ENCODE measurements at regions not wholly inside any gene's neighbourhood (a gene's known extent, or its start where the extent isn't known, plus 50 kb on each side); places are given as distances from the start of the nearest gene placed in this dataset.

- TF ChIP-seq TCF3 (IDR thresholded peaks at IDR 0.05; ENCODE audit: borderline replicate concordance, insufficient read depth, low read depth, low read length), result no peak
- no peak for TF ChIP-seq JUNB (IDR thresholded peaks at IDR 0.05)
- TF ChIP-seq CHD4 (IDR thresholded peaks at IDR 0.05), result no peak
- TF ChIP-seq HDGF (IDR thresholded peaks at IDR 0.05), result no peak
- TF ChIP-seq, protein P1, sequence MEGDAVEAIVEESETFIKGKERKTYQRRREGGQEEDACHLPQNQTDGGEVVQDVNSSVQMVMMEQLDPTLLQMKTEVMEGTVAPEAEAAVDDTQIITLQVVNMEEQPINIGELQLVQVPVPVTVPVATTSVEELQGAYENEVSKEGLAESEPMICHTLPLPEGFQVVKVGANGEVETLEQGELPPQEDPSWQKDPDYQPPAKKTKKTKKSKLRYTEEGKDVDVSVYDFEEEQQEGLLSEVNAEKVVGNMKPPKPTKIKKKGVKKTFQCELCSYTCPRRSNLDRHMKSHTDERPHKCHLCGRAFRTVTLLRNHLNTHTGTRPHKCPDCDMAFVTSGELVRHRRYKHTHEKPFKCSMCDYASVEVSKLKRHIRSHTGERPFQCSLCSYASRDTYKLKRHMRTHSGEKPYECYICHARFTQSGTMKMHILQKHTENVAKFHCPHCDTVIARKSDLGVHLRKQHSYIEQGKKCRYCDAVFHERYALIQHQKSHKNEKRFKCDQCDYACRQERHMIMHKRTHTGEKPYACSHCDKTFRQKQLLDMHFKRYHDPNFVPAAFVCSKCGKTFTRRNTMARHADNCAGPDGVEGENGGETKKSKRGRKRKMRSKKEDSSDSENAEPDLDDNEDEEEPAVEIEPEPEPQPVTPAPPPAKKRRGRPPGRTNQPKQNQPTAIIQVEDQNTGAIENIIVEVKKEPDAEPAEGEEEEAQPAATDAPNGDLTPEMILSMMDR (IDR thresholded peaks at IDR 0.05 in 2 of 3, conservative IDR thresholded peaks at IDR 0.05 in 1 of 3; ENCODE audit: control insufficient read depth in 2 of 3, extremely low read depth in 1 of 3, insufficient read depth in 1 of 3, low read depth in 3 of 3, low read length in 3 of 3), result no peak
- no peak for TF ChIP-seq NR2C2 (IDR thresholded peaks at IDR 0.05; ENCODE audit: borderline replicate concordance, control insufficient read depth, insufficient read length, low read depth)
- no peak for TF ChIP-seq TAF1 (IDR thresholded peaks at IDR 0.05; ENCODE audit: borderline replicate concordance, low read depth, low read length)
- no peak for TF ChIP-seq CREM (IDR thresholded peaks at IDR 0.05; ENCODE audit: low read depth)
- no peak for TF ChIP-seq POLR2A (IDR thresholded peaks at IDR 0.05; ENCODE audit: low read depth, low read length)
Measured at GRCh38 chr10:124283949-124284250, 134.8 kb downstream of the OAT start.

Measured in GM12878 (cell line).